Gastrocnemius medialis (tissue), 4 donors: ENCODE measurements at regions not wholly inside any gene's neighbourhood (a gene's known extent, or its start where the extent isn't known, plus 50 kb on each side); places are given as distances from the start of the nearest gene placed in this dataset.

ENCODE experiments used
- CTCF ChIP-seq, 5 experiments: fragments of 450-650 bp in 3 of 5; fragments of 200-600 bp in 2 of 5; sonication (generic) in 2 of 5; IDR thresholded peaks in 4 of 5; conservative IDR thresholded peaks in 1 of 5; 1 replicate in 4 of 5; 2 replicates in 1 of 5; pipeline ENCODE4 v1.5.1; 2016 to 2019; ENCODE audit warnings: antibody characterized with exemption in 5 of 5, mild to moderate bottlenecking in 3 of 5, moderate library complexity in 3 of 5
- POLR2A ChIP-seq, 2 donors: fragments of 450-650 bp; IDR thresholded peaks; one replicate each; pipeline ENCODE4 v1.6.1; 2017; ENCODE audit warnings: antibody characterized with exemption in 2 of 2, mild to moderate bottlenecking in 2 of 2, moderate library complexity in 2 of 2

DNA sequence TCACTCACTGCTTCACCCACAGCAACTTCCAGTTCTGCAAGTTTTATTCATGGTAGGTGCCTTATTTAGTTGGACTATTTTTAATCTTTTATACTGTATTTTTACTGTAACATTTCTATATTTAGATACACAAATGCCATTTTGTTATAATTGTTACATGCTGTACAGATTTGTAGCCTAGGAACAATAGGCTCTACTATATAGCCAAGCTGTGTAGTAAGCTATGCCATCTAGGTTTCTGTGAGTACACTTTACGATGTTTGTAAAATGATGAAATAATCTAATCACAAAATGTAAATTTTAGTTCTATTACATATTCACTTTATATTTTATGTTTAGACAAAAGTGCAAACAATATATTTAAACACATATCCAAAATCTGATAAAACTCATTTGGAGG, 1187.8 kb downstream of the TECRL start:
- TF ChIP-seq CTCF (IDR thresholded peaks at IDR 0.05 in 4 of 5, conservative IDR thresholded peaks at IDR 0.05 in 1 of 5) = no peak
- TF ChIP-seq POLR2A (IDR thresholded peaks at IDR 0.05) = no peak
